IMR-90 (cell line): ENCODE measurements at regions not wholly inside any gene's neighbourhood (a gene's known extent, or its start where the extent isn't known, plus 50 kb on each side); places are given as distances from the start of the nearest gene placed in this dataset.

Experiments used
- ATAC-seq: fragments of 200-7000 bp; cut with Tn5 transposase; 2 replicates; pipeline ENCODE4 v1.9.1; 2020; ENCODE audit warnings: low read depth, mild to moderate bottlenecking, moderate library complexity
- BruUV-seq: library from RNA; stranded (reverse); fragments of 400-500 nt; replicated peaks from 2 replicates; lab custom pipeline; 2021; lab: Mats Ljungman, UMichigan
- CTCF ChIA-PET: fragments of 300-600 bp; formaldehyde crosslinking; extraction: SDS; loops from one replicate; lab custom pipeline; 2021; ENCODE audit warnings: antibody characterized with exemption; lab: Yijun Ruan, JAX
- POLR2A ChIA-PET: fragments of 300-600 bp; sonication (Branson Sonifier 250); formaldehyde crosslinking; loops from one replicate; lab custom pipeline; 2022; ENCODE audit warnings: antibody characterized with exemption; ENCODE audit not compliant: unreplicated experiment; lab: Charles Lee
- DNase-seq: peaks from one replicate; pipeline ENCODE4 v3.0.0; 2013
- H2AFZ ChIP-seq: replicated peaks from 2 replicates; pipeline ENCODE3; 2013; ENCODE audit warnings: low read length, mild to moderate bottlenecking; ENCODE audit not compliant: poor library complexity
- H2AK5ac ChIP-seq: 2 replicates; pipeline ENCODE4 v1.6.1; 2013; ENCODE audit warnings: low read depth, low read length, inconsistent platforms
- H2AK9ac ChIP-seq: replicated peaks from 2 replicates; pipeline ENCODE3; 2013; ENCODE audit warnings: mild to moderate bottlenecking, low read depth, low read length, moderate library complexity; ENCODE audit not compliant: poor library complexity
- H2BK120ac ChIP-seq: 2 replicates; pipeline ENCODE4 v1.6.1; 2013; ENCODE audit warnings: low read depth, low read length, inconsistent platforms
- H2BK15ac ChIP-seq: 3 replicates; pipeline ENCODE4 v1.6.1; 2013; ENCODE audit warnings: low read depth, low read length, inconsistent platforms
- H2BK20ac ChIP-seq: 2 replicates; pipeline ENCODE4 v1.6.1; 2013; ENCODE audit warnings: low read depth, mild to moderate bottlenecking, inconsistent platforms, low read length, moderate library complexity
- H2BK5ac ChIP-seq: 2 replicates; pipeline ENCODE4 v1.6.1; 2013; ENCODE audit warnings: mild to moderate bottlenecking, low read depth, low read length, inconsistent platforms; ENCODE audit not compliant: poor library complexity, severe bottlenecking
- H3K14ac ChIP-seq: replicated peaks from 2 replicates; pipeline ENCODE4 v1.6.1; 2013; ENCODE audit warnings: low read depth, low read length, inconsistent platforms
- H3K18ac ChIP-seq: 2 replicates; pipeline ENCODE4 v1.6.1; 2013; ENCODE audit warnings: low read depth, low read length, control low read depth
- H3K23ac ChIP-seq: 2 replicates; pipeline ENCODE4 v1.6.1; 2013; ENCODE audit warnings: low read depth, low read length, inconsistent platforms
- H3K27ac ChIP-seq: 2 replicates; pipeline ENCODE4 v1.5.1; 2013; ENCODE audit warnings: mild to moderate bottlenecking, control low read depth, low read length; ENCODE audit not compliant: insufficient read depth
- H3K27me3 ChIP-seq: 2 replicates; pipeline ENCODE4 v1.6.1; 2013; ENCODE audit warnings: low read length; ENCODE audit not compliant: control insufficient read depth, insufficient read depth
- H3K36me3 ChIP-seq: 2 replicates; pipeline ENCODE4 v1.6.1; 2013; ENCODE audit warnings: low read length, mixed read lengths; ENCODE audit not compliant: control insufficient read depth, insufficient read depth
- H3K4ac ChIP-seq: 2 replicates; pipeline ENCODE4 v1.6.1; 2013; ENCODE audit warnings: low read depth, low read length, inconsistent platforms
- H3K4me1 ChIP-seq: 2 replicates; pipeline ENCODE4 v1.6.1; 2013; ENCODE audit warnings: low read length, mixed read lengths; ENCODE audit not compliant: control insufficient read depth, insufficient read depth
- H3K4me2 ChIP-seq: 2 replicates; pipeline ENCODE4 v1.6.1; 2013; ENCODE audit warnings: low read depth, mild to moderate bottlenecking, control low read depth, low read length, moderate library complexity
- H3K4me3 ChIP-seq: 2 replicates; pipeline ENCODE4 v1.5.1; 2013; ENCODE audit warnings: low read depth, mild to moderate bottlenecking, control low read depth, low read length, moderate library complexity; ENCODE audit not compliant: insufficient read depth
- H3K56ac ChIP-seq: 2 replicates; pipeline ENCODE4 v1.6.1; 2013; ENCODE audit warnings: low read length, inconsistent platforms; ENCODE audit not compliant: insufficient read depth; ENCODE audit errors: extremely low read depth
- H3K79me1 ChIP-seq, 2 experiments: 2 replicates each; pipeline ENCODE4 v1.6.1; 2013; ENCODE audit warnings: low read length in 2 of 2, inconsistent platforms in 1 of 2, low read depth in 1 of 2
- H3K9ac ChIP-seq: 2 replicates; pipeline ENCODE4 v1.6.1; 2013; ENCODE audit warnings: low read depth, low read length, control low read depth
- H3K9me1 ChIP-seq: 2 replicates; pipeline ENCODE4 v1.6.1; 2013; ENCODE audit warnings: low read length, inconsistent platforms; ENCODE audit not compliant: insufficient read depth
- H3K9me3 ChIP-seq: 2 replicates; pipeline ENCODE4 v1.6.1; 2013; ENCODE audit warnings: low read length; ENCODE audit not compliant: control insufficient read depth, insufficient read depth
- H4K20me1 ChIP-seq: 2 replicates; pipeline ENCODE4 v1.6.1; 2013; ENCODE audit warnings: low read length, inconsistent platforms; ENCODE audit not compliant: insufficient read depth
- H4K5ac ChIP-seq: 2 replicates; pipeline ENCODE4 v1.6.1; 2013; ENCODE audit warnings: mild to moderate bottlenecking, low read depth, low read length, control low read depth
- H4K8ac ChIP-seq, 2 experiments: 2 replicates each; pipeline ENCODE4 v1.6.1; 2013; ENCODE audit warnings: low read depth in 2 of 2, low read length in 2 of 2, control low read depth in 1 of 2, inconsistent platforms in 1 of 2
- H4K91ac ChIP-seq: 2 replicates; pipeline ENCODE4 v1.6.1; 2013; ENCODE audit warnings: low read depth, low read length, inconsistent platforms; ENCODE audit not compliant: insufficient read depth
- BHLHE40 ChIP-seq: fragments of 150-350 bp; IDR thresholded peaks from 2 replicates; pipeline ENCODE4 v1.6.1; 2016; ENCODE audit warnings: mild to moderate bottlenecking, low read depth, low read length
- CEBPB ChIP-seq: IDR thresholded peaks from 2 replicates; pipeline ENCODE4 v1.6.1; 2012; ENCODE audit warnings: low read depth, low read length, improper control_type of control experiment
- CHD1 ChIP-seq: IDR thresholded peaks from 2 replicates; pipeline ENCODE4 v1.6.1; 2012; ENCODE audit warnings: low read depth, low read length, improper control_type of control experiment
- CTCF ChIP-seq: conservative IDR thresholded peaks from 2 replicates; pipeline ENCODE4 v1.5.1; 2012; ENCODE audit warnings: mild to moderate bottlenecking, low read depth, low read length, improper control_type of control experiment
- ELK1 ChIP-seq: fragments of 150-350 bp; IDR thresholded peaks from 2 replicates; pipeline ENCODE4 v1.6.1; 2016; ENCODE audit warnings: low read depth, mild to moderate bottlenecking, low read length, moderate library complexity, borderline replicate concordance
- FOS ChIP-seq: fragments of 150-350 bp; IDR thresholded peaks from 2 replicates; pipeline ENCODE4 v1.6.1; 2016; ENCODE audit warnings: low read depth, low read length
- MAFK ChIP-seq: IDR thresholded peaks from 2 replicates; pipeline ENCODE4 v1.6.1; 2012; ENCODE audit warnings: low read depth, low read length, improper control_type of control experiment
- MAZ ChIP-seq: IDR thresholded peaks from 2 replicates; pipeline ENCODE4 v1.6.1; 2012; ENCODE audit warnings: low read depth, mild to moderate bottlenecking, low read length, improper control_type of control experiment, moderate library complexity, borderline replicate concordance
- MXI1 ChIP-seq: IDR thresholded peaks from 2 replicates; pipeline ENCODE4 v1.6.1; 2012; ENCODE audit warnings: low read depth, mild to moderate bottlenecking, low read length, moderate library complexity, borderline replicate concordance
- NFE2L2 ChIP-seq: fragments of 150-350 bp; IDR thresholded peaks from 2 replicates; pipeline ENCODE4 v1.6.1; 2016; ENCODE audit warnings: low read depth, mild to moderate bottlenecking, low read length
- POLR2A ChIP-seq: IDR thresholded peaks from 2 replicates; pipeline ENCODE4 v1.6.1; 2012; ENCODE audit warnings: mild to moderate bottlenecking, low read depth, low read length
- RAD21 ChIP-seq: IDR thresholded peaks from 2 replicates; pipeline ENCODE4 v1.6.1; 2012; ENCODE audit warnings: low read length, improper control_type of control experiment
- RCOR1 ChIP-seq: IDR thresholded peaks from 2 replicates; pipeline ENCODE4 v1.6.1; 2012; ENCODE audit warnings: mild to moderate bottlenecking, low read length, improper control_type of control experiment; ENCODE audit not compliant: insufficient replicate concordance
- RFX5 ChIP-seq: IDR thresholded peaks from 2 replicates; pipeline ENCODE4 v1.8.0; 2012; ENCODE audit warnings: low read depth, mild to moderate bottlenecking, low read length, moderate library complexity
- SMC3 ChIP-seq: fragments of 150-350 bp; IDR thresholded peaks from 2 replicates; pipeline ENCODE4 v1.6.1; 2016; ENCODE audit warnings: low read depth, mild to moderate bottlenecking, antibody characterized with exemption, low read length, moderate library complexity
- USF2 ChIP-seq: fragments of 150-350 bp; IDR thresholded peaks from 2 replicates; pipeline ENCODE4 v1.6.1; 2017; ENCODE audit warnings: mild to moderate bottlenecking, antibody characterized with exemption, low read length, low read depth
- WGBS, 2 experiments: methylation state at CpG; one replicate each; pipeline versions ENCODE4 v1.1.5 to v1.1.7; 2013; ENCODE audit warnings: missing lambda C conversion rate in 2 of 2; ENCODE audit not compliant: insufficient read length in 1 of 2; ENCODE audit errors: extremely low coverage in 2 of 2; 5-methylcytosine and 5-hydroxymethylcytosine counted together
- dilution Hi-C: fragments of 300-500 bp; cut with HindIII; formaldehyde crosslinking; loops from one replicate; pipeline ENCODE4 v1.14.3; 2018; ENCODE audit warnings: low sequenced_read_pairs; ENCODE audit not compliant: unreplicated experiment
- in situ Hi-C: fragments of 300-500 bp; cut with MboI; formaldehyde crosslinking; loops from 3 replicates; pipeline ENCODE4 v1.14.3; 2019; ENCODE audit warnings: low sequenced_read_pairs, inconsistent platforms, mixed read lengths
- intact Hi-C: fragments of 100-400 bp; cut with micrococcal nuclease; formaldehyde crosslinking; loops from 2 replicates; pipeline ENCODE4 v1.10.0; 2022

GRCh38 chr1:193856261-193856660 lies 669.8 kb upstream of the B3GALT2 start:
- Histone ChIP-seq H3K18ac (no peak overlapping the region), H3K4ac (no peak overlapping the region), H3K27ac (no peak overlapping the region), H4K91ac (no peak overlapping the region), H2AK5ac (no peak overlapping the region), H3K23ac (no peak overlapping the region), H3K9me3 (no peaks in the 10 kb centered on the region), H4K20me1 (no peaks in the 10 kb centered on the region), H3K9ac (no peak overlapping the region), H3K4me2 (no peak overlapping the region), H2BK5ac (no peak overlapping the region), H2BK20ac (no peak overlapping the region), H3K27me3 (no peaks in the 10 kb centered on the region), H3K36me3 (no peaks in the 10 kb centered on the region), H3K9me1 (no peaks in the 10 kb centered on the region), H2AFZ (no peak overlapping the region), H2BK120ac (no peak overlapping the region), H2AK9ac (no peak overlapping the region), H4K8ac (no peak overlapping the region), H3K14ac (no peak overlapping the region), H2BK15ac (no peak overlapping the region), H3K79me1 (no peaks in the 10 kb centered on the region), H4K5ac (no peak overlapping the region), H3K56ac (no peak overlapping the region), H3K4me3 (no peak overlapping the region), H3K4me1 (no peaks in the 10 kb centered on the region)
- TF ChIP-seq CTCF (no peak), BHLHE40 (no peak), CEBPB (no peak), RCOR1 (no peak), MAZ (no peak), POLR2A (no peak), SMC3 (no peak), MXI1 (no peak), FOS (no peak), CHD1 (no peak), ELK1 (no peak), USF2 (no peak), MAFK (no peak), RAD21 (no peak), NFE2L2 (no peak), RFX5 (no peak)
- dilution Hi-C loops: no loop called here
- no peak for ATAC-seq
- BruUV-seq: no TSS peak
- CTCF ChIA-PET: no interaction called here
- intact Hi-C loops: no loop called here
- in situ Hi-C loops: no loop called here
- POLR2A ChIA-PET: no interaction called here
- 60% methylated on average over 1 of the region's 6 CpGs; no CpG with 5 or more reads in 1 of the 2 experiments for whole genome bisulfite sequencing, 2 experiments
- DNase-seq: no peak
